ENCODE measurements at regions not wholly inside any gene's neighbourhood (a gene's known extent, or its start where the extent isn't known, plus 50 kb on each side); places are given as distances from the start of the nearest gene placed in this dataset.
A peak's percentile ranks its signal among the peaks of the same experiment; 100 is the strongest.

DNA sequence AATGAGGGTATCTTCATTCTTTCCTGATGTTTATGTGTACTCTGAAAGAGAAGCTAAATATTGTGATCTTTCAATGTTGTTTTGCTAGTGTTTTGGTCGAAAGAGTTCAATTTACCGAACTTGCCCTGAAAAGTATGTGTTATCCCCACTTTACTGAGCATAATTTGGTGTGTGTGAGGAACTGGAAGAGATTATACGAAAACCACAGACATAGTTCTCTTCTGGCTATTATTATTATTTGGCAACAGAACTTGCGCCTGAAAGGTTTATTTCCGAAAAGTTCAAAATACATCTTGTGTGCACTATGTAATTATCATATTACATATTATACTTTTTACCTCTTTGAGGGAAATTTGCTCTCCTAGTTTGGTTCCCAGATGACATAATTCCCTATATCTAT lies 232.5 kb upstream of the INTU start:
- TF ChIP-seq CSRNP3 (CRISPR knock-in tag; IDR thresholded peaks at IDR 0.05) (no peak), ZFP30 (CRISPR knock-in tag; IDR thresholded peaks at IDR 0.05) (no peak), ZNF565 (CRISPR knock-in tag; conservative IDR thresholded peaks at IDR 0.05; ENCODE audit: low read depth) (no peak), ARNTL (CRISPR knock-in tag; IDR thresholded peaks at IDR 0.05; ENCODE audit: borderline replicate concordance, low read depth) (no peak), ZC3H10 (CRISPR knock-in tag; IDR thresholded peaks at IDR 0.05) (no peak), ISL1 (CRISPR knock-in tag; IDR thresholded peaks at IDR 0.05) (no peak), RARB (CRISPR knock-in tag; IDR thresholded peaks at IDR 0.05) (no peak)
- TF ChIP-seq, protein P1, sequence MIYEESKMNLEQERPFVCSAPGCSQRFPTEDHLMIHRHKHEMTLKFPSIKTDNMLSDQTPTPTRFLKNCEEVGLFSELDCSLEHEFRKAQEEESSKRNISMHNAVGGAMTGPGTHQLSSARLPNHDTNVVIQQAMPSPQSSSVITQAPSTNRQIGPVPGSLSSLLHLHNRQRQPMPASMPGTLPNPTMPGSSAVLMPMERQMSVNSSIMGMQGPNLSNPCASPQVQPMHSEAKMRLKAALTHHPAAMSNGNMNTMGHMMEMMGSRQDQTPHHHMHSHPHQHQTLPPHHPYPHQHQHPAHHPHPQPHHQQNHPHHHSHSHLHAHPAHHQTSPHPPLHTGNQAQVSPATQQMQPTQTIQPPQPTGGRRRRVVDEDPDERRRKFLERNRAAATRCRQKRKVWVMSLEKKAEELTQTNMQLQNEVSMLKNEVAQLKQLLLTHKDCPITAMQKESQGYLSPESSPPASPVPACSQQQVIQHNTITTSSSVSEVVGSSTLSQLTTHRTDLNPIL (CRISPR knock-in tag; IDR thresholded peaks at IDR 0.05; ENCODE audit: low read depth), result no peak
- TF ChIP-seq, protein P2, sequence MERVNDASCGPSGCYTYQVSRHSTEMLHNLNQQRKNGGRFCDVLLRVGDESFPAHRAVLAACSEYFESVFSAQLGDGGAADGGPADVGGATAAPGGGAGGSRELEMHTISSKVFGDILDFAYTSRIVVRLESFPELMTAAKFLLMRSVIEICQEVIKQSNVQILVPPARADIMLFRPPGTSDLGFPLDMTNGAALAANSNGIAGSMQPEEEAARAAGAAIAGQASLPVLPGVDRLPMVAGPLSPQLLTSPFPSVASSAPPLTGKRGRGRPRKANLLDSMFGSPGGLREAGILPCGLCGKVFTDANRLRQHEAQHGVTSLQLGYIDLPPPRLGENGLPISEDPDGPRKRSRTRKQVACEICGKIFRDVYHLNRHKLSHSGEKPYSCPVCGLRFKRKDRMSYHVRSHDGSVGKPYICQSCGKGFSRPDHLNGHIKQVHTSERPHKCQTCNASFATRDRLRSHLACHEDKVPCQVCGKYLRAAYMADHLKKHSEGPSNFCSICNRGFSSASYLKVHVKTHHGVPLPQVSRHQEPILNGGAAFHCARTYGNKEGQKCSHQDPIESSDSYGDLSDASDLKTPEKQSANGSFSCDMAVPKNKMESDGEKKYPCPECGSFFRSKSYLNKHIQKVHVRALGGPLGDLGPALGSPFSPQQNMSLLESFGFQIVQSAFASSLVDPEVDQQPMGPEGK (CRISPR knock-in tag; IDR thresholded peaks at IDR 0.05; ENCODE audit: borderline replicate concordance), result no peak
- ATAC-seq, result no peak

GRCh38 chr4:127400731-127401346 lies 231.9 kb upstream of the INTU start:
- TF ChIP-seq TOX (CRISPR knock-in tag; IDR thresholded peaks at IDR 0.05; ENCODE audit: borderline replicate concordance), result no peak
- TF ChIP-seq, protein P2 (CRISPR knock-in tag; IDR thresholded peaks at IDR 0.05; ENCODE audit: borderline replicate concordance), result no peak
- TF ChIP-seq CSRNP3 (CRISPR knock-in tag; IDR thresholded peaks at IDR 0.05), result no peak
- TF ChIP-seq SNAI2 (CRISPR knock-in tag; IDR thresholded peaks at IDR 0.05), result no peak
- no peak for TF ChIP-seq ISL1 (CRISPR knock-in tag; IDR thresholded peaks at IDR 0.05)
- no peak for TF ChIP-seq ZNF565 (CRISPR knock-in tag; conservative IDR thresholded peaks at IDR 0.05; ENCODE audit: low read depth)
- TF ChIP-seq ZFP30 (CRISPR knock-in tag; IDR thresholded peaks at IDR 0.05), result no peak
- TF ChIP-seq ZNF8 (CRISPR knock-in tag; IDR thresholded peaks at IDR 0.05), result no peak
- no peak for TF ChIP-seq PPARA (CRISPR knock-in tag; IDR thresholded peaks at IDR 0.05; ENCODE audit: borderline replicate concordance)
- TF ChIP-seq ZFP3 (CRISPR knock-in tag; IDR thresholded peaks at IDR 0.05), result no peak
- ATAC-seq, result peak; percentile 83

GRCh38 chr4:127403471-127404084 lies 229.2 kb upstream of the INTU start:
- ATAC-seq, result no peak
- TF ChIP-seq POU6F1 (CRISPR knock-in tag; IDR thresholded peaks at IDR 0.05; ENCODE audit: borderline replicate concordance, low read depth), result no peak
- TF ChIP-seq ZC3H10 (CRISPR knock-in tag; IDR thresholded peaks at IDR 0.05), result no peak

- no peak for ATAC-seq
- no peak for TF ChIP-seq RARB (CRISPR knock-in tag; IDR thresholded peaks at IDR 0.05)
- no peak for TF ChIP-seq ZNF70 (CRISPR knock-in tag; IDR thresholded peaks at IDR 0.05)
- TF ChIP-seq ISL1 (CRISPR knock-in tag; IDR thresholded peaks at IDR 0.05), result no peak
- TF ChIP-seq CSDC2 (CRISPR knock-in tag; IDR thresholded peaks at IDR 0.05), result no peak
- no peak for TF ChIP-seq ARNTL (CRISPR knock-in tag; IDR thresholded peaks at IDR 0.05; ENCODE audit: borderline replicate concordance, low read depth)
- TF ChIP-seq, protein P2 (CRISPR knock-in tag; IDR thresholded peaks at IDR 0.05; ENCODE audit: borderline replicate concordance), result no peak
- TF ChIP-seq ESRRG (CRISPR knock-in tag; IDR thresholded peaks at IDR 0.05), result no peak
- no peak for TF ChIP-seq OSR1 (CRISPR knock-in tag; IDR thresholded peaks at IDR 0.05)
- TF ChIP-seq GLIS3 (CRISPR knock-in tag; IDR thresholded peaks at IDR 0.05), result no peak
- TF ChIP-seq CSRNP3 (CRISPR knock-in tag; IDR thresholded peaks at IDR 0.05), result no peak
- no peak for TF ChIP-seq BACH2 (CRISPR knock-in tag; IDR thresholded peaks at IDR 0.05; ENCODE audit: borderline replicate concordance)
- TF ChIP-seq PPARA (CRISPR knock-in tag; IDR thresholded peaks at IDR 0.05; ENCODE audit: borderline replicate concordance), result no peak
Observed at GRCh38 chr4:127406187-127406586, 226.6 kb upstream of the INTU start.
